GM21723 (cell line): ENCODE measurements at regions not wholly inside any gene's neighbourhood (a gene's known extent, or its start where the extent isn't known, plus 50 kb on each side); places are given as distances from the start of the nearest gene placed in this dataset.

Source experiments
- ATAC-seq: cut with Tn5 transposase; IDR thresholded peaks from one replicate; pipeline ENCODE4 v1.9.1; 2021; ENCODE audit warnings: mild to moderate bottlenecking, moderate library complexity; ENCODE audit not compliant: unreplicated experiment

DNA sequence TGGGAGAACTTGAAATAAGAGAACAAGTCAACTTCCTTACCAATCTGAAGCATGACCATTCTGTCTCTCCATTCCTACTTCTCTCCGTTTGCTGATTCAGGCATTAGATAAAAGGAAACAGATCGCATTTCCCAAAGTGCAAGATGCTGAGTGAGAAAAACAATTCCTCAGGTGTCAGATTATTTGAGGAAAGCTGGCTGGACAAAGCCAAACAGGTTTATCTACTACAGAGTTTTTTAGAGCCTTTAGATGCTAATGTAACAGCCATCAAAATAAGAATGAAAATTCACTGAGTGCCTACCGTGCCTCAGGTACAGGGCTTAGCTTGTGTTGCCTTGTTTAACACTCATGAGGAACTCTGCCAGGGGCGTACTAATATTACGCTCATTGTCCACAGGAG lies 135.9 kb upstream of the MBL2 start:
- ATAC-seq, result no peak

DNA sequence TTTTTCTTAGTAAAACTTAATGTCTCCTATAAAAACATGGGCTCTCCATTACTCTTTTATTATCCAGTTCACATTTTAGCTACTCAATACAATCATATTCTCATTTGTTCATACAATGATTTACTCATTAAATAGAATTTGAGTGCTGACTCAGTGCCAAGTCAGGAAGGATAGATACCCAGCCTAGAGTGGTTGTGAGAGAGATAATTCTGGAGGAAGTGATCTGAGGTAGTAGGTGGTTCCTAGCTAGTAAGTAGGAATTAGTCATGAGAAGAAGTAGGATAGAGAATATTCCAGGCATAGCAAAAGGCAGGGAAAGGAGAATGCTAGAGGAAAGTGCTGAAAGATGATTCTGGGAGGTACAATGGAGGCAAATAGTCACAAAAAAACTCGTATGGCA lies 133.5 kb upstream of the MBL2 start:
- ATAC-seq, result no peak

DNA sequence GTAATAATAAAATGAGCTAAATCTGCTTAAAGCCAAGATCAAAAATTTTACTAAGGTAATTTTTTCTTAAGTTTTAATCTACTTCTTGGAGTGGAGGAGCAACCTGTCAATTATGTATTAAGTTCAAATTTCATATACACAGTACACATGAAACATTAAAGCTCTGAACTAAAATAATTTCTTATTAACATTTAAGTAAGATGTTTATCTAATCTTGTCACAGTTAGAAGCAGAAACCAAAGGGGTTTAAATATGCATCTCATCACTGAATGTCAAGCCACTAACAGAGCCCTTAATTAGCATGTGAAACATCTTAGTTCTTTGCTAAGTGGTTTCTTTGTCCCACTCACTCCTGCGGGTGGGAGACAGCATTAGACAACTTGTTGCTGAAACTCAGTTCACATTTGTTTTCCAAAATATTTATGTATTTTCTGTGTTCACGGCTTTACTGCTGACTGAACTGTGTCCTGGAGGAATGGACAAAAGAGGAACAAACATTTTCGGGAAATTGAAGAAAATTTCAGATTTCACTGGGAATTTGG lies 130.9 kb upstream of the MBL2 start:
- ATAC-seq, result no peak

DNA sequence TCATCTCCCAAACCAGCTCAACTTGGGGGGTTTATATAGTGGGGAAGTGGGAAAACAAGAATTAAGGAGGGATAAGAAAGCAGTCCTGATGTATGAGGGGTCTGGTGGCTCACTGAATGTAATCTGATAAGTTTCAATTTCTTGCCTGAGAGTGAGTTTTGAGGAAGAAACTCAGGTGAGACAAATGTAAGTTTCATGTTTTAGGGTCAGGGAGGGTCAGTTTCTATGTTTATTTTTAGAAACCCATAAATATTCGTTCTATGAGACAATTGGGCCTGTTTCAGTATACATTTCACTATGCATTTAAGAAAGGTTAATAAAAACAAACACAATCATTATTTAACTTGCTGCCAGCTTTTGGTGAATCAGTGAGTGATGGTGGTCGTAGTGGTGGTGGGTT lies 128.0 kb upstream of the MBL2 start:
- peak; percentile 87 for ATAC-seq

DNA sequence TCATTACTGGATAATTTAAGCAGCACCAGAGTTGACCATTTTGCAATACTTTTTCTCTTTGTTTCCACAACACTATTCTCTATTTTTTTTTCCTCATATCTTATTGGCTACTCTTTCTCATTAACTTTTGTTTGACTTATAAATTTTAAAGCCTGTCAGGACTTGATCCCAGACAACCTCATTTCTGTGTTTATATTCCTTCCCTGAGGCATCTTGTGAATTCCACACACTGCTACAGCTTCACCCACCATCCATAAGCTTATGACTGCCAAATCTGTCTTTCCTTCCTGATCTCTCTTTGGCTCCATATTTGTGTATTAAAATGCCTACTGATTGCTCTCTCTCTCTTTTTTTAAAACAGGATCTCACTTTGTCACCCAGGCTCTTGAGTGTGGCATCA lies 124.6 kb upstream of the MBL2 start:
- no peak for ATAC-seq

DNA sequence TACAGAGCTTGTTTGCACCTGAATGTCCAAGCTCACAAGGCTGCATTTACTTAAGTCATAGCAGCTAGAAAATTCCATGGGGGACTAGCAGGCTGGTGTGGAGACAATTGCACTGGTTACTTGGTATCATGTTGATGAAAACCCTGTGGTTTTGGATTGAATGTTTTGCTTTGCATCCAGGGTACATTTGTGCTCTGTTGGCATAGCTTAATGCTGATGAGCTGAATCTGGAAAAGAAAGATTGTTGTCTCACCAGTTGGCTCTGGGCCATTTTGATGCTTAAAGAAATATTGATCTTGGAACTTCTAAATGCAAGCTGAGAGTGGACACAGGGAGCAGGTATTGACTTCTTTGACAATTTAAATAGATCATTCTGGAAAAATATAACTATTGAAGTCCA lies 122.5 kb upstream of the MBL2 start:
- no peak for ATAC-seq

DNA sequence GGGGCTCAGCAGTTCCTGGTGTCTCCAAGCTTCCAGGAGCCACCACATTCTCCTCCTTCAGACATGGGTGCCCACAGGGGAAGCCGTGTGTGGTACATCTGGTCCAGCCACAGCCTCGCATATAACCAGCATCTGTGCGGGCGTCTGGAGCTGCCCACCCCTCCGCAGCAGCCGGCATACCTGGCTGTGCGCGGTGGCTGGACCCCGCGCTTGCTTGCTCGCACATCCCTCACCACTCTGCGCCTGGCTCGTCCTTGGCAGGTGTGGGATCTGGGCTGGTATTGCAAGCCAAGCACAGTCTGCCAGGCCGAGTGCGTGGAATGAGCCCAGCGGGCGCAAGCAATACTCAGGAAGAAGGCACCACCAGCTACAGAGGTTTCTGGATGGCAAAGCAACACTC lies 117.7 kb upstream of the MBL2 start:
- no peak for ATAC-seq

DNA sequence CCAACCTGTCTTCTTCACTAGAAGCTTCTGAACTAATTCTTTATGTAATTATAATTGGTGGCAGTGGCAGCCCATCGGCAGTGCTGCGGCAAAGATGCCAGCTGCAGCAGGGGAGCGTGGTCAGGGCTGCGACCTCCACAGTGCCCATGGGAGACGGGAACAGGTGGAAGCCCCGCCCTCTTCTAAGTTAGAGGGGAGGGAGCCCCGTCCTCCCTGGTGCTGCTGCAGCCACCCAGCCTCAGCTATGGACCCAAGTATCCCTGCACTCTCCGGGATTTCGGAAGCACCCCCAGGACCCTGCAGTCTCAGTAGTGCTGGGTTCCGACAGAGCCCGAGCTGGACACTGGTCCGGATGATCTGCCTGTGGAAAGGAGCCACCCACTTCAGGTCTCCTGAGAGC lies 117.0 kb upstream of the MBL2 start:
- no peak for ATAC-seq

DNA sequence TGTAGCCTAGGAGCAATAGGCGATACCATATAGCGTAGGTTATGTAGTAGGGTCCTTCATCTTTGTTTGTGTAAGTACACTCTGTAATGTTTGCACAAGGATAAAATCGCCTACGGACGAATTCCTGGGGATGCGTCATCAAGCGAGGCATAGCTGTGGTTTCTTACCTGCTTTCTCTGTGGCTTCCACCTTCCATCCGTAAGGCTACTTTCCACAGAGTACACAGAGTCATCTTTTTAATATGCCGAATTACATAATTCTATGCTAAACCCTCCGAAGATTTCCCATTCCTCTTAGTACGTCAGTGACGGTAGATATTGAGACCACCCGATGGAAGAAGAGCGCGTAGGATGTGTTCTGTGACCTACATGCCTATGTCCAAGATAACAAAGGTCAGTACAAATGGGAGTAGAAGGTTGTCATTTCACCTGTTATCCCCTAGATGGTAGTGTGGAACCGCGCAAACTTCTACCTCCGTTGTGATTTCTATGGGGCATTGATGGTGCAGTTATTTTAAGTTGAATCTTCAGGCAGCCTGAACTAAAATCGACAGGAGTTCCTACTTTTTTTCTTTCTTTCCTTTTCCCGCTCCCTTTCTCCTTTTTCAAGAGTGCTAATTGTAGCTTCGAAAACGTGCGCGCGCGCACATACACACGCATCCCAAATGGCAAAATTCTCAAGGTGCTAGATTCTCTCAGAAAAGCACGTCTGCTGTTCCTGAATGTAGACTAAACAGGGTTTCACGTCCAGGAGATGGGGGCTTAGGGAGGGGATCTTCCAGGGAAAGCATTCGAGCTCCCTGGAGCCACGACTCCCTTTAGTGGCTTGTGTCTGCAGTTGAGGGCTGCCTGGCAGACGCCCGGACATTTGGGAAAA lies 111.7 kb upstream of the MBL2 start:
- ATAC-seq, result peak; percentile 95

DNA sequence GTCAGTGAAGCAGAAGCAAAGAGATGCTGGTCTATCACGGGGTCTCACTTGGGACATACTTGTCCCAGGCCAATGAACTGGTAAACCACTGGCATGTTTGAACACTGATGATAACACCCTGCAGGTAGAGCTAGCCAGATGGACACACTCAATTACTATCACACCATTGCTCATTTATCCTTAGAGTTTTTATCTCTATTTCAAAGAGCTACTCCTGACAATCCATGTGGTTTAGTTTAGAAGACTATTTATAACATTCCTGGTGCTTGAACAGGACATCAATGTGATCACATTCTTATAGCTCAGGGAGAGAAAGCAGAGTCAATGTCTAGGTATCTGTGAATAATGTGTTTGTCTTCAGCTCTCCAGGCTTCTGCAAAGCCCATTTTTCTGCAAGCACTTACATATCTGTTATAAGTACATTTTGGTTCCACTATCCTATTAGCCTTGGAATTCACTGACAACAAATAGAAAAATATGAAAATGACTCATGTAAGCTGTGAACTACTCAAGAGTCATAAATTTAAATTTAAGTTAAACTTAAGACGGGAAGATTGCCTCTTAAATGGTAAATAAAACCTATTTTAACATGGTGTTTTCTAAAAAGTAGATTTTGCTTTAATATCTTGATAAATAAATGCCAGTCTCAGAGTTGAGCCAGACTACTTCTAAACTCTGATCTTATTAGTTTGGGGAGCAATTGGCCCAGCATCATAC lies 106.7 kb upstream of the MBL2 start:
- ATAC-seq, result no peak

DNA sequence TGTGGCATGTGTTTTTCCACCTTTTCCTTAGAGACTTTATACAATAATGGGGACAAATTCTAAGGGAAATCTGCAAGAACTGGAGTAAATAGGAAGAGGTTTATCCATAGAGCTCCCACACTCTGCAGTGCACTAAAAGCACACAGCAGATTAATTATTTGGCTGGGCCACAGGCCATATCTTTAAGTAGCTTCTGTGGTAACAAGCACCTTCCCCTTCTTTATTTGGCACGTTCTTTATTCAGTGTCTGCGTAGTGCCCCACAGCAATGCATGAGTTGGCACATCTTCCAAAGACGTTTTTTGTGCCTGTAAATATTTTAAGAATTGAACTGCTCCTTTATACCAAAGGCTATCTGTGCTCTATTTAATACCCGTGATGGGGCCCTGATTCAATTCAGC lies 104.9 kb upstream of the MBL2 start:
- no peak for ATAC-seq

DNA sequence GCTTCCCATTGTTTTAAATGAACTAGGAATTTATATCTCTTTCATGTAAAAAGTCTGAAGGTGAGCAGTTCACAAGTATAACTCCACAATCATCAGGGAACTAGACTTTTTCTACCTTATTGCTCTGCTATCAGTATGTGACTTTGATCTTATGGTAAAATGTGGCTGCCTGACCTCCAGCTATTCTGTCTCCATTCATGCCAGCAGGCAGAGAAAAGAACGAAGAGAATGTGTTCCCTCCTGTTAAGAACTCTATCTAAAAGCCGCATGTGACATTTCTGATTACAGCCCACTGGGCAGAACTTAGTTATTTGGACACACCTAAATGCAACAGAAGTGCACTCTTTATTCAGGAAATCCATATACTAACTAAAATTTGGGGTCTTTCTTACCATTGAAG lies 102.8 kb upstream of the MBL2 start:
- no peak for ATAC-seq

DNA sequence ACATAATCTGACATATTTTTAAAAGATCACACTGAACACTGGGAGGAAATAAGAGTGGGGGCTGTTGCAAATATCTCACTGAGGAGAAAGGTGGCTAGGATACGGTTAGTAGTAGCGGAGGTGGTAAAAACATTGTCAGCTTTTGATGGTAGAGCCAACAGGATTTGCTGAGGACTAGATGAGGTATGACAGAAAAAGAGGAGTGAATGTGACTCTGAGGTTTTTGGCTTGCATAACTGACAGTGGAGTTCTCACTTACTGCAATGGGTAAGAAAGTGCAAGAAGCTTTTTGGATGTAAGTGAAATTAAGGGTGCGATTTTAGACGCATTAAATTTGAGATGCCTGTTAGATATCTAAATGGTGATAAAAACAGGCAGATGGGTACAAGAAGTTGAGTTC lies 102.0 kb upstream of the MBL2 start:
- ATAC-seq, result no peak

DNA sequence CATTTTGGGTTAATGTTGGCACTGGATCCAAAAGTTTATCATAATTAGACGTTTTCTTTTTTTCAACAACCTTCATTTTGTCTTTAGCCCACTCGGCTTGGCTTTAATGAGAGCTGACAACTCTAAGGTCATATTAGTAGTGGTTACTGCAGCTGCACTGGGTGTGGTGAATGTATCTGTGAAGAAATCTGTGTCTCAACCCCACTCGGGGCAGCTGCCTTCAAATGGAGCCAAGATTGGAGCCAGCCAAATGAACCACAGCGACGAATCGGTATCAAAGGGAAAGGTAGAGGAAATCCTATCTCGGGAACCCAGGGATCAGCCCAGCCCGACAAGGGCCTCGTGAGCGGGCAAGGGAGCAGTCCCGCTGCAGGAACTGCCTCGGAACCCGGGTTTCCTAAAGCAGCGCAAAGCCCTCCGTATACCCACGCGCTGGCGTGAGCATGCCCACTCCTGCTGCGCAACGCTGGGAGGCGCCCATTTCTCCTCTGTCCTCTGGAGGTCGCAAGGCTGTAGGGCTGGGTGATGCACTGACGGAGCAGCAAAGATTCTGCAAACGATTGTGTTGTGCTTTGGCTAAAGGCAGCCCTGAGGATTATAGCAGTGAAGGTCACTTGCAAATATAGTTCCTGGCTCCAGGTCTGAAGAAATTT lies 98.7 kb upstream of the MBL2 start:
- ATAC-seq, result no peak

DNA sequence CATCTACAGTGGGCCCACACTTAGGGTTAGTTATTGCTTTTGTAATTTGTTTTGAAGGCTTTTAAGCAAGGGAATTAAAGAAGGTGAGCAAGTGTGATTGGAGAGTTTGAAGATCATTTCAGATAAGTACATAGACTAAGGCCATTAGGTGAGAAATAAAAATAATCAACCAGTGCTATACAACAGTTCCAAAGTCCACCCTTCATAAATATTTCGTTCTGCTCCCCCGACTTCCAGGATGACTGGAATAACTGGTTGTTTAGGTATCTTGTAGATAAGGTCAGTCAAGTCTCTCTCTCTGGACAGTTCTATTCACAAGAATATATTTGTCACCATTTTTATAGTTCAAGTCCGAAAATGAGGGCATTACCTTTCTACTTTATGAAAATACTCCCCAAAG lies 98.0 kb upstream of the MBL2 start:
- ATAC-seq, result no peak

DNA sequence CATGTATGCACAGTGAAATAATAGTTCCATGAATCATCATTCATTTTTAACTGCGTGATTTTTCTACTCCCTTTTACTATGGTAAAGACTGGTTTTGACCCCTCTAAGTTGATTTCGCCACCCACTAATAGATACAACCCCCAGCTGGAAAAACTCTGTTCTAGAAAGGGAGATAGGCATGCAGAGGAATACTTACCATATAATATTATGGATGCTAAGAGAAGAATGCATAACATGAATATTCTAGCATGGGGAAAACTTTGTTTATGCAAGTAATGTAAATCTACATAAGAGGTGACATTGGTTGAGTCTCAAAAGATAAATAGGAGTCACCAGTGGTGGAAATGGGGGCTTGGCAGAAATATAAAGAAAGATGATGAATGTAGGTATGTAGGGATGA lies 97.3 kb upstream of the MBL2 start:
- no peak for ATAC-seq

DNA sequence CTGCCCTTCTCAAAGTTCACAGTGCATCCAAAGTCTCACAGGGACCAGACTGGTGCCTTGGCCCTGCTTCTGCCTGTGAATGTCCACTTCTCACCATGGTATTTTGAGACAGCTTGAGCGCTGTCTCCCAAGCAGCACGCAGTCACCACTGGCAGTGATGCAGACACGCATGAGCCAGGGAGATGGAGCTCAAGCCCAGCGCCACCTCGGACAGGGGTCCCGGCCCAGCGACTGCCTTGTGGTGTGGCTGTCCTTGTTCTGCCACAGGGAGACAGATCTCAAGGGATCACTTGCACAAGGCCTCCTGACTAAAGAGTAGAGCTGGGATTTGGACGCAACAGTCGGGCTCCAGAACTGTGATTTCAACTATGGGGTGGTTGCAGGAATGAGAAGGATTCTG lies 92.6 kb upstream of the MBL2 start:
- no peak for ATAC-seq

DNA sequence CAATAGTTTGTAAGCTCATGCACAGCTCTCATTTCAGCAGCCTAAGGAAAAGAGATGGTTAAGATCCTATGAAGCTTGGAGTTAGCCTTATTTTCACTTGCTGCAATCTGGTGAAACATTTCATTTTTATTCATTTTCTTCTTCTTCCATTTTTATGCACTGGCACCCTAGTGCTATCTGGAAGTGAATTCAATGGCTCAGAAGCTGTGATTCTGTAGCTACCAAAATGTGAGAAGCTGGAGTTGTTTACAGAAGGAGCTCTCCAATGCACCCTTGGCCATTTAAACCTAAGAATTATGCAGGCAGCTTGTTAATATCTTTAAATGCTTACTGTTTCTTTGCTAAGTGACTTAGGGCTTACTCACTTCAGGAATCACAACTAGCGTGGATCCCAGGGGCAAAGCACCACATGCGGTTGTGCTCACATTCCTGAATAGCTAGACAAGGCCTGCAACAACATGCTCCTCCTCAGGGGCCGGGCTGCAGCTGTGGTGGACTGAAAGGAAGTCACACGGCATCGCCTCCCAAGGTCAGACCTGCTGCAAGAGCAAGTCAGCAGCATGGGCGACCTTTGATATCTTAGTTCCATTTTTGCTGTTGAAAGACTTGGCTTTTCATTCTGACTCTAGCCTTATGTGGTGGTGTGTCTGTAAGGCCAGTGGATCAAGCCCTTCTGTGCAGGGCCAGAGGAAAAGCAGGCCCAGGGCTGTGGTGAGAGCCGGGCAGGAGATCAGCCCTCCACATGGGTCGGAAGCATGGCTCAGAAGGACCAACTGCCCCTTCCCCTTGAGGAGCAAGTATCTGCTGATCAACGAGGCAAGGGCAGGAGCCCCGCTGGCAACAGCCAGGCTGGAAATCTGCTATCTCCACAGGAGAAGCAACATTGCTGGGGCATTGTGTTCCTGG lies 91.9 kb upstream of the MBL2 start:
- ATAC-seq, result no peak

DNA sequence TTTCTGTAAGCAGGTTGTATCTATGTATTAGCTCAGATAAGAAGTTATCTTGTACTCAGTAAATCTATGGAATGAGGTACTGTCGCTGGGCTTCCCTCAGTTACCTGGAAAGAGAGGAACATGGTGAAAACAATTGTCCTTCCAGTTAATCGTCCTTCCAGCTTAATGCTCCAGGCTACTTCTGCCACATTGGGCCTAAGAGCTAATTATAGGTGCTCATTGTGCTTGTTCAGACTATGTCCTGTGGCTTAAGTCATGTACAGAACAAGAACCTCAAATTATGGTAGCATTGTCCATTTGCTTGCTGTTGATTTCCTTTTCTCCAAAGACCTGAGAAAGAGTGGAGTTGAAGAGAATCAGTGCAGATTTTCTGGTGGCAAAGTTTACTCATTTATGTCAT lies 86.1 kb upstream of the MBL2 start:
- no peak for ATAC-seq

DNA sequence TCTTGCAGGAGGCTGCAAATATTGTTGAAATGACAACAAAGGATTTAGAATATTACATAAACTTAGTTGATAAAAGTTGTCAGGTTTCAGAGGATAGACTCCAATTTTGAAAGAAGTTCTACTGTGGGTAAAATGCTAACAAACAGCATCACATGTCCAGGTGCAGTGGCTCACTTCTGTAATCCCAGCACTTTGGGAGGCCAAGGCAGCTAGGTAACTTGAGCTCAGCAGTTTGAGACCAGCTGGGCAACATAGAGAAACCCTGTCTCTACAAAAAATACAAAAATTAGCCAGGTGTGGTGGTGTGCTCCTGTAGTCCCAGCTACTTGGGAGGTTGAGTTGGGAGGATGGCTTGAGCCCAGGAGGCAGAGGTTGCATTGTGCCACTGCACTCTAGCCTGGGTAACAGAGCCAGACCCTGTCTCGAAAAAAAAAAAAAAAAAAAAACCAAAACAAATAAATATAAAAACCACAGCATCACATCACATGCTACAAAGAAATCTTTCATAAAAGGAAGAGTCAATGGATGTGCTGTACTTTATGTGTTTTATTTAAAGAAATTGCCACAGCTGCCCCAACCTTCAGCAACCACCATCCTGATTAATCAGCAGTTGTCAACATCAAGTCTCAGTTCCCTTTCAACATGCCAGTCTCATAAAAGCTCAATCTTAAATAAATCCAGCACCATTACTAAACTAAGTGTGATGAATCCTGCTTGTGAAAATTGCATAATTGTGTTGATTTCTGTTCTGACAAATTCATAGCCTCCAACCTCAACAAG lies 83.2 kb upstream of the MBL2 start:
- no peak for ATAC-seq
